ENCODE measurements at regions not wholly inside any gene's neighbourhood (a gene's known extent, or its start where the extent isn't known, plus 50 kb on each side); places are given as distances from the start of the nearest gene placed in this dataset.

GRCh38 chr13:44652168-44652567 lies 76.0 kb upstream of the TSC22D1 start:
- TF ChIP-seq, protein P1, sequence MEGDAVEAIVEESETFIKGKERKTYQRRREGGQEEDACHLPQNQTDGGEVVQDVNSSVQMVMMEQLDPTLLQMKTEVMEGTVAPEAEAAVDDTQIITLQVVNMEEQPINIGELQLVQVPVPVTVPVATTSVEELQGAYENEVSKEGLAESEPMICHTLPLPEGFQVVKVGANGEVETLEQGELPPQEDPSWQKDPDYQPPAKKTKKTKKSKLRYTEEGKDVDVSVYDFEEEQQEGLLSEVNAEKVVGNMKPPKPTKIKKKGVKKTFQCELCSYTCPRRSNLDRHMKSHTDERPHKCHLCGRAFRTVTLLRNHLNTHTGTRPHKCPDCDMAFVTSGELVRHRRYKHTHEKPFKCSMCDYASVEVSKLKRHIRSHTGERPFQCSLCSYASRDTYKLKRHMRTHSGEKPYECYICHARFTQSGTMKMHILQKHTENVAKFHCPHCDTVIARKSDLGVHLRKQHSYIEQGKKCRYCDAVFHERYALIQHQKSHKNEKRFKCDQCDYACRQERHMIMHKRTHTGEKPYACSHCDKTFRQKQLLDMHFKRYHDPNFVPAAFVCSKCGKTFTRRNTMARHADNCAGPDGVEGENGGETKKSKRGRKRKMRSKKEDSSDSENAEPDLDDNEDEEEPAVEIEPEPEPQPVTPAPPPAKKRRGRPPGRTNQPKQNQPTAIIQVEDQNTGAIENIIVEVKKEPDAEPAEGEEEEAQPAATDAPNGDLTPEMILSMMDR (IDR thresholded peaks at IDR 0.05 in 4 of 5, conservative IDR thresholded peaks at IDR 0.05 in 1 of 5), result no peak
- TF ChIP-seq POLR2A (IDR thresholded peaks at IDR 0.05), result no peak
